ENCODE measurements at regions not wholly inside any gene's neighbourhood (a gene's known extent, or its start where the extent isn't known, plus 50 kb on each side); places are given as distances from the start of the nearest gene placed in this dataset.

DNA sequence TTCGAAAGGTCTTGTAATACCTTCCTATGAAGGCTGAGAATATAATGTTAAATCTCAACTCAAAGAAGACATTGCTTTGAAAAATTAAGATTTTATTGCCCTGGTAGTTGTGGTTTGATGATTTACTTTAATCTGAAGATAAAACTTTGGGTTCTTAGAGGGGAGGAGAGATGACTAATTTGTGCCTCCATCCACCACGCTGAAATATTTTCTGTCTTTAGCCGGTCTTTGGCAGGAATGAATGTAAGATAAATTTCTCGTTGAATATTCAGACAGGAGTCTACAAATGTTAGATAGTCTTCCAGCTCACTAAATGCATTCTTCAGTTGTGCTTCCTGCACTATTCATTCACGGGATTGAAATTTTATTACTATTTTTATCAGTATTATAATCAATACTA lies 844.3 kb upstream of the NR2F2 start:
- Histone ChIP-seq H3K79me2 (ENCODE audit: control insufficient read depth, low read length) (no peaks in the 10 kb centered on the region), H4K20me1 (ENCODE audit: control insufficient read depth, insufficient read depth, low read depth, low read length) (no peaks in the 10 kb centered on the region)

DNA sequence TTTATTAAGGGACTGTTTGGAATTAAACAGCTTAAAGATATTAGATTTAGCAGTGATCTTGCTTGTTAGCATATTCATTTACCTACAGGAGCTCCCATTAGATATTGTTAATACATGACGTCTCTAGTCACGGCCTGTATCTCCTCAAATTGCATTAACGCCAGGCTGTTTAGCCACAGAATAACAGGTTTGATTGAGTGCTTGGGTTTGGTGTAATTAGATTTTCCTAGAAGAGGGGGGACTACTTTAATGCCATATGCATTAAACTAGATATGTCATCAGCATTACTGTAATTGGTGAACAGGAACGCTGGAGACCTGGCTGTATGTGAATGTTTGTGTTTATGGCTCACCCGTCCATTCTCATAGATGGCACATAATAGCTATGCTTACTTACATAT lies 841.4 kb upstream of the NR2F2 start:
- H3K4me3 ChIP-seq (ENCODE audit: low read length): no peak overlapping the region
- no peaks in the 10 kb centered on the region for H3K36me3 ChIP-seq (ENCODE audit: control insufficient read depth, low read length)
- TF ChIP-seq, protein P1, sequence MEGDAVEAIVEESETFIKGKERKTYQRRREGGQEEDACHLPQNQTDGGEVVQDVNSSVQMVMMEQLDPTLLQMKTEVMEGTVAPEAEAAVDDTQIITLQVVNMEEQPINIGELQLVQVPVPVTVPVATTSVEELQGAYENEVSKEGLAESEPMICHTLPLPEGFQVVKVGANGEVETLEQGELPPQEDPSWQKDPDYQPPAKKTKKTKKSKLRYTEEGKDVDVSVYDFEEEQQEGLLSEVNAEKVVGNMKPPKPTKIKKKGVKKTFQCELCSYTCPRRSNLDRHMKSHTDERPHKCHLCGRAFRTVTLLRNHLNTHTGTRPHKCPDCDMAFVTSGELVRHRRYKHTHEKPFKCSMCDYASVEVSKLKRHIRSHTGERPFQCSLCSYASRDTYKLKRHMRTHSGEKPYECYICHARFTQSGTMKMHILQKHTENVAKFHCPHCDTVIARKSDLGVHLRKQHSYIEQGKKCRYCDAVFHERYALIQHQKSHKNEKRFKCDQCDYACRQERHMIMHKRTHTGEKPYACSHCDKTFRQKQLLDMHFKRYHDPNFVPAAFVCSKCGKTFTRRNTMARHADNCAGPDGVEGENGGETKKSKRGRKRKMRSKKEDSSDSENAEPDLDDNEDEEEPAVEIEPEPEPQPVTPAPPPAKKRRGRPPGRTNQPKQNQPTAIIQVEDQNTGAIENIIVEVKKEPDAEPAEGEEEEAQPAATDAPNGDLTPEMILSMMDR (IDR thresholded peaks at IDR 0.05; ENCODE audit: low read depth, low read length, poor library complexity, severe bottlenecking): no peak
- no peak for TF ChIP-seq EZH2phosphoT487 (IDR thresholded peaks at IDR 0.05; ENCODE audit: borderline replicate concordance, low read length)
- no peaks in the 10 kb centered on the region for H3K27me3 ChIP-seq (ENCODE audit: control insufficient read depth, low read length)
- H3K9me2 ChIP-seq (replicated peaks; ENCODE audit: control insufficient read depth, low read length): no peaks in the 10 kb centered on the region
- H3K4me1 ChIP-seq (ENCODE audit: control insufficient read depth, low read length): no peaks in the 10 kb centered on the region
- no peak overlapping the region for H3K4me2 ChIP-seq (ENCODE audit: low read length)
- H3K9me3 ChIP-seq (ENCODE audit: control insufficient read depth, insufficient read depth, low read length): no peaks in the 10 kb centered on the region
- no peak overlapping the region for H3K27ac ChIP-seq (ENCODE audit: low read depth, low read length)
- H3F3A ChIP-seq (ENCODE audit: control insufficient read depth, insufficient read depth): no peaks in the 10 kb centered on the region
- H3K79me2 ChIP-seq (ENCODE audit: control insufficient read depth, low read length): no peaks in the 10 kb centered on the region
- no peaks in the 10 kb centered on the region for H4K20me1 ChIP-seq (ENCODE audit: control insufficient read depth, insufficient read depth, low read depth, low read length)

More for the DNA sequence above, 844.3 kb upstream of the NR2F2 start:
- Histone ChIP-seq H3K4me1 (ENCODE audit: control insufficient read depth, low read length) (no peaks in the 10 kb centered on the region), H3K4me3 (ENCODE audit: low read length) (no peak overlapping the region), H3F3A (ENCODE audit: control insufficient read depth, insufficient read depth) (no peaks in the 10 kb centered on the region), H3K27me3 (ENCODE audit: control insufficient read depth, low read length) (no peaks in the 10 kb centered on the region), H3K4me2 (ENCODE audit: low read length) (no peak overlapping the region), H3K36me3 (ENCODE audit: control insufficient read depth, low read length) (no peaks in the 10 kb centered on the region), H3K9me3 (ENCODE audit: control insufficient read depth, insufficient read depth, low read length) (no peaks in the 10 kb centered on the region), H3K9me2 (replicated peaks; ENCODE audit: control insufficient read depth, low read length) (no peaks in the 10 kb centered on the region), H3K27ac (ENCODE audit: low read depth, low read length) (no peak overlapping the region)
- TF ChIP-seq, protein P1 (IDR thresholded peaks at IDR 0.05; ENCODE audit: low read depth, low read length, poor library complexity, severe bottlenecking): no peak
- no peak for TF ChIP-seq EZH2phosphoT487 (IDR thresholded peaks at IDR 0.05; ENCODE audit: borderline replicate concordance, low read length)

DNA sequence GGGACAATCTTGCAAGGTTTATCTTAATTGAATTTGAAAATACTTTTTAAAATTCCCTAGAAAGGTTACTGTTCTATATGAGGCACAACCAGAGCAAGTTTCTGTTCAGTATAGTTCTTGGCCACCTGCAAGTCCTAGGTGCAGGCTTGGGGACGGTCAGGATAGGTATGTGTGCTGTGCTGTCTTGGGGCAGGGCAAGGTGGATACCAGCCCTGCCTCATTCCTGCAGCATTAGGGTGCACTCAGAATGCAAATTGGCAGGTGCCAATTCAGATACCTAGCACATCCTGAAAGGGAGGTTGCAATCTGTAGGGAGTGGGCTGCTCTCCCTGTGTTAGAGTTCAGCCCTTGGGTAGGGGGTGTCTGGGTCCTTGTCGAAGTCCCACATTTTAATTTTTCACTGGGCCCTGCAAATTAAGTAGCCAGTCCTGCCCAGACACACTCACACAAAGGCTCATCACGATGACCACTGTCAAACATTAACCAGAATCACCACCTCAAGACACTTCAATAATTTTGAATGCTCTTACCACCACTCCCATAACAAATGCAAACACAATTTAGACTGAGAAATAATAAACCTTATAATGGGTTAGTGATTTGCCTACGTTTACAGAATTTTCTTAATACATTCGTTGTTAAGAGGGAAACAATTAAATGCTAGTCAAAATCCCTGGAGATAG lies 838.0 kb upstream of the NR2F2 start:
- TF ChIP-seq EZH2phosphoT487 (IDR thresholded peaks at IDR 0.05; ENCODE audit: borderline replicate concordance, low read length): no peak
- TF ChIP-seq, protein P1 (IDR thresholded peaks at IDR 0.05; ENCODE audit: low read depth, low read length, poor library complexity, severe bottlenecking): no peak
- Histone ChIP-seq H4K20me1 (ENCODE audit: control insufficient read depth, insufficient read depth, low read depth, low read length) (no peaks in the 10 kb centered on the region), H3K9me3 (ENCODE audit: control insufficient read depth, insufficient read depth, low read length) (no peaks in the 10 kb centered on the region), H3K27ac (ENCODE audit: low read depth, low read length) (no peak overlapping the region), H3K4me2 (ENCODE audit: low read length) (no peak overlapping the region), H3K36me3 (ENCODE audit: control insufficient read depth, low read length) (no peaks in the 10 kb centered on the region), H3F3A (ENCODE audit: control insufficient read depth, insufficient read depth) (no peaks in the 10 kb centered on the region), H3K27me3 (ENCODE audit: control insufficient read depth, low read length) (no peaks in the 10 kb centered on the region), H3K9me2 (replicated peaks; ENCODE audit: control insufficient read depth, low read length) (no peaks in the 10 kb centered on the region), H3K4me3 (ENCODE audit: low read length) (no peak overlapping the region), H3K79me2 (ENCODE audit: control insufficient read depth, low read length) (no peaks in the 10 kb centered on the region), H3K4me1 (ENCODE audit: control insufficient read depth, low read length) (no peaks in the 10 kb centered on the region)

Measured in DOHH2 (cell line).